Activated CD4-positive, alpha-beta T cell treated with anti-CD3 and anti-CD28 coated beads, Interleukin-2, amount 50 U/mL, for 4 hours (primary cell): ENCODE measurements at regions not wholly inside any gene's neighbourhood (a gene's known extent, or its start where the extent isn't known, plus 50 kb on each side); places are given as distances from the start of the nearest gene placed in this dataset.

ENCODE experiments used
- DNase-seq, 2 experiments: peaks; one replicate each; pipeline ENCODE4 v3.0.0-alpha.2; 2020

GRCh38 chr6:41429506-41430504 lies 94.4 kb downstream of the NCR2 start:
- no peak for DNase-seq

- no peak for DNase-seq
Measured at GRCh38 chr6:41430875-41431274, 95.5 kb downstream of the NCR2 start.

GRCh38 chr6:41432280-41432679 lies 96.9 kb downstream of the NCR2 start:
- no peak for DNase-seq

- DNase-seq = no peak
Measured at GRCh38 chr6:41434803-41435481, 99.5 kb downstream of the NCR2 start.

- no peak for DNase-seq
Measured at GRCh38 chr6:41437604-41438003, 102.2 kb downstream of the NCR2 start.

- no peak for DNase-seq
Measured at GRCh38 chr6:41438746-41439145, 103.3 kb downstream of the NCR2 start.

GRCh38 chr6:41439524-41440418 lies 104.4 kb downstream of the NCR2 start:
- no peak for DNase-seq

GRCh38 chr6:41440958-41441357 lies 105.2 kb upstream of the FOXP4 start:
- no peak for DNase-seq

- no peak for DNase-seq
Measured at GRCh38 chr6:41441598-41442351, 104.4 kb upstream of the FOXP4 start.

GRCh38 chr6:41442352-41442672 lies 103.9 kb upstream of the FOXP4 start:
- no peak for DNase-seq

- DNase-seq = no peak
Measured at GRCh38 chr6:41442800-41443501, 103.2 kb upstream of the FOXP4 start.

GRCh38 chr6:41443616-41444525 lies 102.3 kb upstream of the FOXP4 start:
- no peak for DNase-seq

- DNase-seq = no peak
Measured at GRCh38 chr6:41445261-41445660, 100.9 kb upstream of the FOXP4 start.

- no peak for DNase-seq
Measured at GRCh38 chr6:41446132-41446531, 100.0 kb upstream of the FOXP4 start.

- DNase-seq = no peak
Measured at GRCh38 chr6:41446907-41447545, 99.2 kb upstream of the FOXP4 start.

GRCh38 chr6:41448256-41448655 lies 97.9 kb upstream of the FOXP4 start:
- no peak for DNase-seq

- DNase-seq = no peak
Measured at GRCh38 chr6:41449399-41450245, 96.6 kb upstream of the FOXP4 start.

GRCh38 chr6:41450581-41450980 lies 95.6 kb upstream of the FOXP4 start:
- DNase-seq = no peak

- no peak for DNase-seq
Measured at GRCh38 chr6:41451039-41451438, 95.1 kb upstream of the FOXP4 start.
